Mesenchymal stem cell (in vitro differentiated cells and primary cell): ENCODE measurements at regions not wholly inside any gene's neighbourhood (a gene's known extent, or its start where the extent isn't known, plus 50 kb on each side); places are given as distances from the start of the nearest gene placed in this dataset.

Experiments
- DNase-seq: peaks from one replicate; pipeline ENCODE4 v3.0.0-alpha.2; 2013
- H2AFZ ChIP-seq: one replicate; pipeline ENCODE4 v1.6.1; 2013; ENCODE audit warnings: low read depth, mild to moderate bottlenecking, control low read depth, inconsistent platforms, low read length, moderate library complexity
- H2AK5ac ChIP-seq: 2 replicates; pipeline ENCODE4 v1.6.1; 2013; ENCODE audit warnings: low read length, moderate library complexity, mild to moderate bottlenecking, inconsistent platforms; ENCODE audit not compliant: severe bottlenecking
- H2BK120ac ChIP-seq: one replicate; pipeline ENCODE4 v1.6.1; 2013; ENCODE audit warnings: low read depth, mild to moderate bottlenecking, inconsistent platforms, low read length, moderate library complexity
- H2BK12ac ChIP-seq, 2 experiments: one replicate each; pipeline ENCODE4 v1.6.1; 2013; ENCODE audit warnings: inconsistent platforms in 2 of 2, low read length in 2 of 2, mild to moderate bottlenecking in 2 of 2, moderate library complexity in 2 of 2, control low read depth in 1 of 2
- H2BK15ac ChIP-seq: one replicate; pipeline ENCODE4 v1.6.1; 2013; ENCODE audit warnings: mild to moderate bottlenecking, low read depth, inconsistent platforms; ENCODE audit not compliant: poor library complexity, severe bottlenecking
- H2BK5ac ChIP-seq: 2 replicates; pipeline ENCODE4 v1.6.1; 2013; ENCODE audit warnings: low read depth, mild to moderate bottlenecking, low read length, control low read depth, inconsistent platforms; ENCODE audit not compliant: poor library complexity, severe bottlenecking
- H3K14ac ChIP-seq, 2 experiments: one replicate each; pipeline ENCODE4 v1.6.1; 2013; ENCODE audit warnings: inconsistent platforms in 2 of 2, low read length in 2 of 2, control low read depth in 1 of 2, mild to moderate bottlenecking in 1 of 2, moderate library complexity in 1 of 2
- H3K18ac ChIP-seq, 2 experiments: one replicate each; pipeline ENCODE4 v1.6.1; 2013; ENCODE audit warnings: inconsistent platforms in 2 of 2, low read length in 2 of 2, control low read depth in 1 of 2, low read depth in 1 of 2, mild to moderate bottlenecking in 1 of 2
- H3K23ac ChIP-seq, 2 experiments: one replicate each; pipeline ENCODE4 v1.6.1; 2013; ENCODE audit warnings: inconsistent platforms in 2 of 2, low read length in 2 of 2, mild to moderate bottlenecking in 2 of 2, moderate library complexity in 2 of 2, control low read depth in 1 of 2
- H3K27ac ChIP-seq: 2 replicates; pipeline ENCODE4 v1.5.1; 2013; ENCODE audit warnings: mild to moderate bottlenecking, moderate library complexity, low read length, control low read depth, inconsistent platforms; ENCODE audit not compliant: poor library complexity, severe bottlenecking
- H3K27me3 ChIP-seq, 2 experiments: 2 replicates each; pipeline versions ENCODE4 v1.6.1 to v1.7.0; 2013; ENCODE audit warnings: low read length in 2 of 2, mild to moderate bottlenecking in 2 of 2, moderate library complexity in 2 of 2, control low read depth in 1 of 2, inconsistent platforms in 1 of 2; ENCODE audit not compliant: control insufficient read depth in 1 of 2, insufficient read depth in 1 of 2
- H3K36me3 ChIP-seq, 2 experiments: 2 replicates each; pipeline versions ENCODE4 v1.6.1 to v1.7.0; 2013; ENCODE audit warnings: low read length in 2 of 2, control low read depth in 1 of 2, inconsistent platforms in 1 of 2, low read depth in 1 of 2, mild to moderate bottlenecking in 1 of 2; ENCODE audit not compliant: insufficient read depth in 2 of 2, control insufficient read depth in 1 of 2
- H3K4ac ChIP-seq, 2 experiments: one replicate each; pipeline ENCODE4 v1.6.1; 2013; ENCODE audit warnings: inconsistent platforms in 2 of 2, low read length in 2 of 2, mild to moderate bottlenecking in 2 of 2, moderate library complexity in 2 of 2, control low read depth in 1 of 2, low read depth in 1 of 2
- H3K4me1 ChIP-seq: 2 replicates; pipeline ENCODE4 v1.6.1; 2013; ENCODE audit warnings: low read depth, low read length, control low read depth; ENCODE audit not compliant: control insufficient read depth, insufficient read depth
- H3K4me2 ChIP-seq: 2 replicates; pipeline ENCODE4 v1.6.1; 2013; ENCODE audit warnings: low read length, mild to moderate bottlenecking, inconsistent platforms; ENCODE audit not compliant: poor library complexity, severe bottlenecking
- H3K4me3 ChIP-seq, 2 experiments: 2 replicates each; pipeline versions ENCODE4 v1.5.1 to v1.7.0; 2013; ENCODE audit warnings: low read length in 2 of 2, mild to moderate bottlenecking in 2 of 2, control low read depth in 1 of 2, low read depth in 1 of 2; ENCODE audit not compliant: insufficient read depth in 1 of 2
- H3K79me1 ChIP-seq: replicated peaks from 2 replicates; pipeline ENCODE4 v1.6.1; 2013; ENCODE audit warnings: mild to moderate bottlenecking, control low read depth, low read length, inconsistent platforms; ENCODE audit not compliant: poor library complexity, severe bottlenecking
- H3K9ac ChIP-seq: 2 replicates; pipeline ENCODE4 v1.7.0; 2013; ENCODE audit warnings: mild to moderate bottlenecking, low read length, moderate library complexity
- H3K9me3 ChIP-seq: 2 replicates; pipeline ENCODE4 v1.7.0; 2013; ENCODE audit warnings: mild to moderate bottlenecking, low read length; ENCODE audit not compliant: control insufficient read depth
- H4K8ac ChIP-seq: one replicate; pipeline ENCODE4 v1.6.1; 2013; ENCODE audit warnings: inconsistent platforms, mild to moderate bottlenecking, low read length, moderate library complexity
- H4K91ac ChIP-seq: one replicate; pipeline ENCODE4 v1.6.1; 2013; ENCODE audit warnings: mild to moderate bottlenecking, low read length, inconsistent platforms
- WGBS: methylation state at CpG from one replicate; pipeline ENCODE4 v1.1.7; 2013; ENCODE audit warnings: mixed read lengths; 5-methylcytosine and 5-hydroxymethylcytosine counted together

DNA sequence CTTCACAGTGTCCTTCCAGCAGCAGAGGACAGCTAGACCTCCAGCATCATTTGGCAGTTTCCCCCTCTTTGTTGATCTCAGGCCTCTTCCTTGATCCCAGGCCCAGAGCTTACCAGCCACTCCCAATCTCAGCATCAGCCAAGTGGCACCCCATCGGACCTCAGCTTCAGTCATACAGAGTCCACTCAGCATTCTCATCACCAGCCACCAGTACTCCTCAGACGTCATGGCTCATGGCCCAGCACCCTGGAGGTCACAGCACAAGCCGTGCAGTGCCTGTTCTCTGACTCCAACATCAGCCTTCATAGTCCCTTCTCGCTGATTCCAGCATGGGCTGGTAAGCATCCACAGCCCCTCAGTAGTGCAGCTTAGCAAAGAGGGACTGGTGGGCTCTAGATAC lies 487.6 kb upstream of the DAB1 start:
- Histone ChIP-seq H3K27ac (no peak overlapping the region), H3K4me3 (no peak overlapping the region), H3K4me1 (no peaks in the 10 kb centered on the region), H3K4me2 (no peak overlapping the region), H3K14ac (no peak overlapping the region), H3K36me3 (no peaks in the 10 kb centered on the region), H4K8ac (no peak overlapping the region), H2BK12ac (no peak overlapping the region), H2AFZ (no peak overlapping the region), H2BK120ac (no peak overlapping the region), H3K79me1 (no peaks in the 10 kb centered on the region), H2BK5ac (no peak overlapping the region), H2AK5ac (no peak overlapping the region), H3K27me3 (no peaks in the 10 kb centered on the region), H3K18ac (no peak overlapping the region), H3K23ac (no peak overlapping the region), H3K9me3 (no peaks in the 10 kb centered on the region), H4K91ac (no peak overlapping the region), H2BK15ac (no peak overlapping the region), H3K9ac (no peak overlapping the region), H3K4ac (no peak overlapping the region)
- no peak for DNase-seq
- WGBS: 69% methylated on average over 4 of the region's 4 CpGs

GRCh38 chr1:57910782-57911181 lies 486.9 kb upstream of the DAB1 start:
- H3K4me2 ChIP-seq: no peak overlapping the region
- H2BK15ac ChIP-seq: no peak overlapping the region
- no peak overlapping the region for H3K27ac ChIP-seq
- H3K4ac ChIP-seq: no peak overlapping the region
- H2AFZ ChIP-seq: no peak overlapping the region
- H3K18ac ChIP-seq: no peak overlapping the region
- H4K8ac ChIP-seq: no peak overlapping the region
- no peak overlapping the region for H4K91ac ChIP-seq
- H3K27me3 ChIP-seq: no peaks in the 10 kb centered on the region
- no peak overlapping the region for H2AK5ac ChIP-seq
- H2BK120ac ChIP-seq: no peak overlapping the region
- no peak overlapping the region for H3K4me3 ChIP-seq
- no peak overlapping the region for H3K14ac ChIP-seq
- H3K23ac ChIP-seq: no peak overlapping the region
- no peaks in the 10 kb centered on the region for H3K4me1 ChIP-seq
- H3K36me3 ChIP-seq: no peaks in the 10 kb centered on the region
- no peak overlapping the region for H3K9ac ChIP-seq
- WGBS: 79% methylated on average over 1 of the region's 2 CpGs
- no peak for DNase-seq
- no peak overlapping the region for H2BK12ac ChIP-seq
- no peaks in the 10 kb centered on the region for H3K9me3 ChIP-seq
- H3K79me1 ChIP-seq: no peaks in the 10 kb centered on the region
- H2BK5ac ChIP-seq: no peak overlapping the region

- H3K14ac ChIP-seq: no peak overlapping the region
- H2BK12ac ChIP-seq: no peak overlapping the region
- no peak overlapping the region for H3K4me3 ChIP-seq
- no peaks in the 10 kb centered on the region for H3K79me1 ChIP-seq
- no peak overlapping the region for H3K27ac ChIP-seq
- H3K9ac ChIP-seq: no peak overlapping the region
- H3K23ac ChIP-seq: no peak overlapping the region
- H3K27me3 ChIP-seq: no peaks in the 10 kb centered on the region
- H2BK15ac ChIP-seq: no peak overlapping the region
- H4K91ac ChIP-seq: no peak overlapping the region
- H3K18ac ChIP-seq: no peak overlapping the region
- no peak overlapping the region for H2BK5ac ChIP-seq
- 87% methylated on average over 7 of the region's 7 CpGs for WGBS
- no peak overlapping the region for H2AFZ ChIP-seq
- no peak overlapping the region for H4K8ac ChIP-seq
- no peak overlapping the region for H2BK120ac ChIP-seq
- no peaks in the 10 kb centered on the region for H3K9me3 ChIP-seq
- H2AK5ac ChIP-seq: no peak overlapping the region
- H3K4ac ChIP-seq: no peak overlapping the region
- no peaks in the 10 kb centered on the region for H3K4me1 ChIP-seq
- H3K36me3 ChIP-seq: no peaks in the 10 kb centered on the region
- H3K4me2 ChIP-seq: no peak overlapping the region
- no peak for DNase-seq
These were observed 486.4 kb upstream of the DAB1 start for GRCh38 chr1:57910305-57910704.

- H3K4me1 ChIP-seq: no peaks in the 10 kb centered on the region
- no peak overlapping the region for H4K8ac ChIP-seq
- no peak overlapping the region for H2BK120ac ChIP-seq
- H3K27me3 ChIP-seq: no peaks in the 10 kb centered on the region
- H2AFZ ChIP-seq: no peak overlapping the region
- no peak overlapping the region for H2BK5ac ChIP-seq
- H3K27ac ChIP-seq: no peak overlapping the region
- no peaks in the 10 kb centered on the region for H3K36me3 ChIP-seq
- 4% methylated on average over 6 of the region's 6 CpGs for WGBS
- H3K4me2 ChIP-seq: no peak overlapping the region
- no peak overlapping the region for H3K18ac ChIP-seq
- H3K9me3 ChIP-seq: no peaks in the 10 kb centered on the region
- no peak overlapping the region for H3K4ac ChIP-seq
- H2BK12ac ChIP-seq: no peak overlapping the region
- no peak for DNase-seq
- H3K23ac ChIP-seq: no peak overlapping the region
- no peak overlapping the region for H2BK15ac ChIP-seq
- H3K9ac ChIP-seq: no peak overlapping the region
- no peak overlapping the region for H2AK5ac ChIP-seq
- no peaks in the 10 kb centered on the region for H3K79me1 ChIP-seq
- H3K14ac ChIP-seq: no peak overlapping the region
- no peak overlapping the region for H3K4me3 ChIP-seq
- no peak overlapping the region for H4K91ac ChIP-seq
These were observed 484.5 kb upstream of the DAB1 start for GRCh38 chr1:57908147-57908890.
